CD14-positive monocyte (primary cell): ENCODE measurements at regions not wholly inside any gene's neighbourhood (a gene's known extent, or its start where the extent isn't known, plus 50 kb on each side); places are given as distances from the start of the nearest gene placed in this dataset.

Experiments used
- DNase-seq, 3 donors: peaks; one replicate each; pipeline ENCODE4 v3.0.0-alpha.2; 2011 to 2022
- H2AFZ ChIP-seq: 2 replicates; pipeline ENCODE4 v1.6.0; 2012; ENCODE audit warnings: mild to moderate bottlenecking, low read depth, low read length, inconsistent platforms; ENCODE audit not compliant: insufficient read depth, poor library complexity, severe bottlenecking
- H3K27ac ChIP-seq, 2 donors: 1 replicate in 1 of 2; 2 replicates in 1 of 2; pipeline ENCODE4 v1.5.1; 2012 to 2013; ENCODE audit warnings: low read length in 2 of 2, control low read depth in 1 of 2, inconsistent platforms in 1 of 2, low read depth in 1 of 2, mild to moderate bottlenecking in 1 of 2
- H3K27me3 ChIP-seq, 2 donors: one replicate each; pipeline versions ENCODE4 v1.6.0 to v1.6.1; 2011 to 2013; ENCODE audit warnings: low read length in 2 of 2; ENCODE audit not compliant: control insufficient read depth in 2 of 2, insufficient read depth in 2 of 2
- H3K36me3 ChIP-seq, 2 donors: replicated peaks in 1 of 2; 1 replicate in 1 of 2; 2 replicates in 1 of 2; pipeline versions ENCODE4 v1.5.1 to v1.6.1; 2012 to 2013; ENCODE audit warnings: low read length in 2 of 2, control low read depth in 1 of 2, inconsistent platforms in 1 of 2, mild to moderate bottlenecking in 1 of 2; ENCODE audit not compliant: insufficient read depth in 2 of 2, control insufficient read depth in 1 of 2
- H3K4me1 ChIP-seq, 2 donors: 1 replicate in 1 of 2; 2 replicates in 1 of 2; pipeline versions ENCODE4 v1.5.1 to v1.6.1; 2012 to 2013; ENCODE audit warnings: low read length in 2 of 2, control low read depth in 1 of 2, inconsistent platforms in 1 of 2, mild to moderate bottlenecking in 1 of 2, moderate library complexity in 1 of 2; ENCODE audit not compliant: insufficient read depth in 2 of 2, control insufficient read depth in 1 of 2
- H3K4me2 ChIP-seq: replicated peaks from 2 replicates; pipeline ENCODE3; 2012; ENCODE audit warnings: low read length, moderate library complexity, mild to moderate bottlenecking; ENCODE audit not compliant: poor library complexity, severe bottlenecking; ENCODE audit errors: extremely low read depth
- H3K4me3 ChIP-seq, 3 experiments: fragments of 200-600 bp in 1 of 3; sonication (generic) in 1 of 3; replicated peaks in 1 of 3; 1 replicate in 2 of 3; 2 replicates in 1 of 3; pipeline ENCODE4 v1.5.1; 2011 to 2013; ENCODE audit warnings: low read length in 3 of 3, mild to moderate bottlenecking in 3 of 3, control low read depth in 2 of 3, low read depth in 2 of 3, inconsistent platforms in 1 of 3, moderate library complexity in 1 of 3
- H3K79me2 ChIP-seq: 2 replicates; pipeline ENCODE4 v1.6.0; 2012; ENCODE audit warnings: mild to moderate bottlenecking, control low read depth, inconsistent platforms, low read length, moderate library complexity; ENCODE audit not compliant: insufficient read depth
- H3K9ac ChIP-seq: 2 replicates; pipeline ENCODE4 v1.6.0; 2017; ENCODE audit warnings: low read length, mild to moderate bottlenecking; ENCODE audit not compliant: insufficient read depth, poor library complexity, severe bottlenecking
- H3K9me3 ChIP-seq, 2 donors: replicated peaks in 1 of 2; 1 replicate in 1 of 2; 2 replicates in 1 of 2; pipeline versions ENCODE4 v1.5.1 to v1.6.1; 2012 to 2013; ENCODE audit warnings: low read length in 2 of 2, control low read depth in 1 of 2; ENCODE audit not compliant: control insufficient read depth in 1 of 2, insufficient read depth in 1 of 2
- H4K20me1 ChIP-seq: 2 replicates; pipeline ENCODE4 v1.6.0; 2012; ENCODE audit warnings: mild to moderate bottlenecking, low read length, control low read depth, moderate library complexity; ENCODE audit not compliant: insufficient read depth
- H3K27ac Mint-ChIP-seq, 7 donors: one replicate each; pipeline ENCODE4 v1.8.0; 2020; ENCODE audit warnings: mild to moderate bottlenecking in 7 of 7, mixed read lengths in 7 of 7, moderate library complexity in 6 of 7, inconsistent platforms in 2 of 7
- H3K27me3 Mint-ChIP-seq, 3 donors: one replicate each; pipeline ENCODE4 v1.8.0; 2021 to 2022; ENCODE audit warnings: low read depth in 3 of 3, mild to moderate bottlenecking in 3 of 3, mixed read lengths in 3 of 3, moderate library complexity in 3 of 3, inconsistent platforms in 1 of 3
- H3K36me3 Mint-ChIP-seq, 2 donors: one replicate each; pipeline ENCODE4 v1.8.0; 2020; ENCODE audit warnings: mixed read lengths in 2 of 2, inconsistent platforms in 1 of 2, mild to moderate bottlenecking in 1 of 2
- H3K4me1 Mint-ChIP-seq: one replicate; pipeline ENCODE4 v1.8.0; 2020; ENCODE audit warnings: mild to moderate bottlenecking, mixed read lengths
- H3K4me3 Mint-ChIP-seq, 2 donors: one replicate each; pipeline ENCODE4 v1.8.0; 2020; ENCODE audit warnings: mild to moderate bottlenecking in 2 of 2, mixed read lengths in 2 of 2, moderate library complexity in 1 of 2
- H3K9me3 Mint-ChIP-seq, 7 donors: one replicate each; pipeline ENCODE4 v1.8.0; 2020 to 2022; ENCODE audit warnings: mixed read lengths in 7 of 7, mild to moderate bottlenecking in 6 of 7, moderate library complexity in 6 of 7, inconsistent platforms in 2 of 7
- CTCF ChIP-seq: fragments of 200-600 bp; IDR thresholded peaks from one replicate; pipeline ENCODE4 v1.8.0; 2022; ENCODE audit warnings: antibody characterized with exemption, mild to moderate bottlenecking
- WGBS: methylation state at CpG from one replicate; pipeline ENCODE4 v1.1.5; 2013; ENCODE audit warnings: missing lambda C conversion rate; ENCODE audit not compliant: insufficient coverage; 5-methylcytosine and 5-hydroxymethylcytosine counted together
- intact Hi-C, 2 donors: fragments of 100-400 bp; cut with micrococcal nuclease; formaldehyde crosslinking; loops; one replicate each; pipeline versions ENCODE4 v1.15.0 to v1.15.1; 2023

- no peak for TF ChIP-seq CTCF
- intact Hi-C loops = no loop called here
These were observed 184.8 kb upstream of the WSCD1 start for GRCh38 chr17:5885336-5885735.

GRCh38 chr17:5888811-5889210 is 181.4 kb upstream of the WSCD1 start:
- no peak for DNase-seq
- no peaks in the 10 kb centered on the region for H3K4me1 ChIP-seq
- H3K9ac ChIP-seq = no peak overlapping the region
- H3K9me3 ChIP-seq = no peaks in the 10 kb centered on the region
- no peak overlapping the region for H3K4me3 ChIP-seq
- H3K4me1 Mint-ChIP-seq = no peaks in the 10 kb centered on the region
- intact Hi-C loops = no loop called here
- no peak overlapping the region for H3K4me2 ChIP-seq
- H2AFZ ChIP-seq = no peak overlapping the region
- H3K27me3 Mint-ChIP-seq = peaks cover 2 to 9% (median 2%) of the 10 kb centered on the region in 3 donors
- no peak overlapping the region for H3K4me3 Mint-ChIP-seq
- H3K36me3 ChIP-seq = no peaks in the 10 kb centered on the region
- WGBS = no CpG with 5 or more reads among the region's 2 CpGs
- H3K79me2 ChIP-seq = no peaks in the 10 kb centered on the region
- no peaks in the 10 kb centered on the region for H3K36me3 Mint-ChIP-seq
- no peaks in the 10 kb centered on the region for H4K20me1 ChIP-seq
- no peaks in the 10 kb centered on the region for H3K27me3 ChIP-seq
- peaks cover 0 to 6% (median 4%) of the 10 kb centered on the region in 7 donors for H3K9me3 Mint-ChIP-seq
- TF ChIP-seq CTCF = no peak
- no peak overlapping the region for H3K27ac ChIP-seq
- no peak overlapping the region for H3K27ac Mint-ChIP-seq

More at GRCh38 chr17:5885336-5885735, 184.8 kb upstream of the WSCD1 start:
- Histone ChIP-seq H3K9ac (no peak overlapping the region), H3K79me2 (no peaks in the 10 kb centered on the region), H3K36me3 (no peaks in the 10 kb centered on the region), H3K27me3 (peaks cover 0 to under 1% of the 10 kb centered on the region in 2 donors), H3K4me2 (no peak overlapping the region), H3K4me3 (no peak overlapping the region), H4K20me1 (no peaks in the 10 kb centered on the region), H3K27ac (no peak overlapping the region), H3K9me3 (no peaks in the 10 kb centered on the region), H3K4me1 (no peaks in the 10 kb centered on the region), H2AFZ (no peak overlapping the region)
- Mint-ChIP-seq H3K9me3 (peaks cover 0 to 6% (median 3%) of the 10 kb centered on the region in 7 donors), H3K27me3 (peaks cover 3 to 8% (median 5%) of the 10 kb centered on the region in 3 donors), H3K4me1 (no peaks in the 10 kb centered on the region), H3K36me3 (no peaks in the 10 kb centered on the region), H3K27ac (no peak overlapping the region), H3K4me3 (no peak overlapping the region)
- no peak for DNase-seq
- WGBS = 73% methylated on average over 3 of the region's 4 CpGs
